COLO668 (cell line): ENCODE measurements at regions not wholly inside any gene's neighbourhood (a gene's known extent, or its start where the extent isn't known, plus 50 kb on each side); places are given as distances from the start of the nearest gene placed in this dataset.

Source experiments
- DNase-seq: peaks from one replicate; lab custom pipeline; 2025; ENCODE audit not compliant: unreplicated experiment; lab: John Stamatoyannopoulos, UW

GRCh38 chr12:45667761-45668160 lies 61.7 kb upstream of the ARID2 start:
- DNase-seq = no peak

DNA sequence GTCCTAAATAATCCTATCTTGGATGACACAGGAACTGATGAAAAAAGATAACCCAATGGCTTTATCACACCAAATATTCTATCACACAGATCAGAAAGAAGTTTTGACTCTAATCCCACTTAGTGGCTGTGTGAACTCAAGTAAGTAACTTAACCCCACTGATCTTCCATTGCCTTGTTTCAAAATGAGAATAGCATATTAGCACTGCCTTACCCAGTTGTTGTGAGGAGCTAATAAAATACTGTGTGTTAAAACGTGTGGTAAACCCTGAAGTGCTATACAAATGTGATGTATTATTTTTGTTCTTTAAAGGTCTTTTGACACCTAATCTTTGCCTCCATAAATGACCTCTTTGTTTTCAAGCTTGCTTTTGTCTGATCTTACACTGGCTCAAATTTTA lies 60.9 kb upstream of the ARID2 start:
- no peak for DNase-seq

DNA sequence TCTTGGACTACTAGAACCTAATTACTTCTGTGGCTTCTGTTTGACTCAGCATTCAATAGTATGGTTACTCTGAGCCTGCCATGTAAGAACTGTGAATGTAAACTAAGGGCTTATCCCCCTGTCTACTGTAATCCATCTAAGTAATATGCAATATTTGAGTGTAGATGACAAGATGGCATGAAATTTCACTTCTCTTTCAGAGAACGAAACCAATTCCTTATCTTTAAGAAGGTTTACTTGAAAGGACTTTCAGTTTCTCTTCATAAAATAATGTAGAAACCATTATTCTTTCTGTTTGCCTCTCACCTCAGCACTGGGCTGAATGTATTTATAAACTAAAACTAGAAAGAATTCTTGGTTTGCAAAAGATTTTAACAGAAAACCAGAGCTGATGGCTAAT lies 60.4 kb upstream of the ARID2 start:
- DNase-seq = no peak

GRCh38 chr12:45669792-45670191 lies 59.7 kb upstream of the ARID2 start:
- no peak for DNase-seq

- DNase-seq = no peak
Measured at GRCh38 chr12:45670346-45671065, 59.0 kb upstream of the ARID2 start.

- DNase-seq = no peak
Measured at GRCh38 chr12:45671254-45671653, 58.3 kb upstream of the ARID2 start.

GRCh38 chr12:45674181-45674977 lies 55.1 kb upstream of the ARID2 start:
- DNase-seq = no peak

DNA sequence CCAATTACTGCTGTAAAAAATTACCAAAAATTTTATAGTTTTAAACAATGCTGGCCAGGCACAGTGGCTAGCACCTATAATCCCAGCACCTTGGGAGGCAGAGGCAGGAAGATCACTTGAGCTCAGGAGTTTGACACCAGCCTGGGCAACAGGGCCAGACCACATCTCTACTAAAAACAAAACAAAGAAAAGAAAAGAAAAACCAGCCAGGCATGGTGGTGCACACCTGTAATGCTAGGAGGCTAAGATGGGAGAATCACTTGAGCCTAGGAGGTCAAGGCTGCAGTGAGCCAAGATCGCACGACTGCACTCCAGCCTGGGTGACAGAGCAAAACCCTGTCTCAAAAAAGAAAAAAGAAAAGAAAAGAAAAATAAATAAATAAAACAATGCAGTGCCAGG lies 54.0 kb upstream of the ARID2 start:
- DNase-seq = no peak
